ENCODE measurements at regions not wholly inside any gene's neighbourhood (a gene's known extent, or its start where the extent isn't known, plus 50 kb on each side); places are given as distances from the start of the nearest gene placed in this dataset.

- DNase-seq (ENCODE audit: low spot score) = no peak
- intact Hi-C loops (cut with DNase I) = no loop called here
Observed at GRCh38 chr4:81375745-81376144, 96.0 kb downstream of the RASGEF1B start.

GRCh38 chr4:81369886-81370285 is 101.8 kb downstream of the RASGEF1B start:
- no peak for DNase-seq (ENCODE audit: low spot score)
- intact Hi-C loops (cut with DNase I) = no loop called here

- DNase-seq (ENCODE audit: low spot score) = no peak
- intact Hi-C loops (cut with DNase I) = no loop called here
Observed at GRCh38 chr4:81366779-81367178, 104.9 kb downstream of the RASGEF1B start.

GRCh38 chr4:81360737-81361136 is 111.0 kb downstream of the RASGEF1B start:
- intact Hi-C loops (cut with DNase I) = no loop called here
- no peak for DNase-seq (ENCODE audit: low spot score)

GRCh38 chr4:81359207-81359606 is 112.5 kb downstream of the RASGEF1B start:
- DNase-seq (ENCODE audit: low spot score) = no peak
- intact Hi-C loops (cut with DNase I) = no loop called here

- intact Hi-C loops (cut with DNase I) = no loop called here
- no peak for DNase-seq (ENCODE audit: low spot score)
Observed at GRCh38 chr4:81358154-81358553, 113.6 kb downstream of the RASGEF1B start.

GRCh38 chr4:81356621-81357020 is 115.1 kb downstream of the RASGEF1B start:
- no peak for DNase-seq (ENCODE audit: low spot score)
- intact Hi-C loops (cut with DNase I) = no loop called here

GRCh38 chr4:81355136-81355535 is 116.6 kb downstream of the RASGEF1B start:
- intact Hi-C loops (cut with DNase I) = no loop called here
- no peak for DNase-seq (ENCODE audit: low spot score)

GRCh38 chr4:81353861-81354260 is 117.8 kb downstream of the RASGEF1B start:
- intact Hi-C loops (cut with DNase I) = loop anchor here (5.0 kb wide), 1 partner anchor 282 kb away; no protein-coding TSS in a partner anchor
- DNase-seq (ENCODE audit: low spot score) = no peak

- no peak for DNase-seq (ENCODE audit: low spot score)
Observed at GRCh38 chr4:81352446-81352835, 119.3 kb downstream of the RASGEF1B start.

GRCh38 chr4:81351654-81352445 is 119.9 kb downstream of the RASGEF1B start:
- DNase-seq (ENCODE audit: low spot score) = no peak
- intact Hi-C loops (cut with DNase I) = loop anchor here (5.0 kb wide), 1 partner anchor 280 kb away; no protein-coding TSS in a partner anchor

More at GRCh38 chr4:81352446-81352835, 119.3 kb downstream of the RASGEF1B start:
- intact Hi-C loops (cut with DNase I) = loop anchor here (5.0 kb wide), 1 partner anchor 280 kb away; no protein-coding TSS in a partner anchor

- intact Hi-C loops (cut with DNase I) = loop anchor here (5.0 kb wide), 1 partner anchor 278 kb away; no protein-coding TSS in a partner anchor
- DNase-seq (ENCODE audit: low spot score) = no peak
Observed at GRCh38 chr4:81350040-81350439, 121.7 kb downstream of the RASGEF1B start.

- intact Hi-C loops (cut with DNase I) = no loop called here
- no peak for DNase-seq (ENCODE audit: low spot score)
Observed at GRCh38 chr4:81348778-81349094, 123.0 kb downstream of the RASGEF1B start.

GRCh38 chr4:81348086-81348777 is 123.5 kb downstream of the RASGEF1B start:
- no peak for DNase-seq (ENCODE audit: low spot score)
- intact Hi-C loops (cut with DNase I) = no loop called here

- intact Hi-C loops (cut with DNase I) = no loop called here
- DNase-seq (ENCODE audit: low spot score) = no peak
Observed at GRCh38 chr4:81346719-81347118, 125.0 kb downstream of the RASGEF1B start.

- intact Hi-C loops (cut with DNase I) = no loop called here
- no peak for DNase-seq (ENCODE audit: low spot score)
Observed at GRCh38 chr4:81343536-81343935, 128.2 kb downstream of the RASGEF1B start.

GRCh38 chr4:81343046-81343445 is 128.0 kb upstream of the PRKG2 start:
- no peak for DNase-seq (ENCODE audit: low spot score)
- intact Hi-C loops (cut with DNase I) = no loop called here

- intact Hi-C loops (cut with DNase I) = no loop called here
- no peak for DNase-seq (ENCODE audit: low spot score)
Observed at GRCh38 chr4:81337211-81337610, 122.2 kb upstream of the PRKG2 start.

- DNase-seq (ENCODE audit: low spot score) = no peak
- intact Hi-C loops (cut with DNase I) = no loop called here
Observed at GRCh38 chr4:81335122-81335912, 120.3 kb upstream of the PRKG2 start.

- intact Hi-C loops (cut with DNase I) = no loop called here
- DNase-seq (ENCODE audit: low spot score) = no peak
Observed at GRCh38 chr4:81330018-81330417, 115.0 kb upstream of the PRKG2 start.
